ELF-1 (cell line): ENCODE measurements at regions not wholly inside any gene's neighbourhood (a gene's known extent, or its start where the extent isn't known, plus 50 kb on each side); places are given as distances from the start of the nearest gene placed in this dataset.

ENCODE experiments used
- DNase-seq: peaks from one replicate; pipeline ENCODE4 v3.0.0-alpha.2; 2016; ENCODE audit warnings: low read depth, low spot score

- DNase-seq: no peak
Measured at GRCh38 chr10:43790147-43790546, 141.5 kb upstream of the ZNF32 start.

- peak; percentile 38 for DNase-seq
Measured at GRCh38 chr10:43785252-43785651, 136.6 kb upstream of the ZNF32 start.

GRCh38 chr10:43782814-43783213 is 134.1 kb upstream of the ZNF32 start:
- DNase-seq: no peak

GRCh38 chr10:43781480-43782361 is 133.0 kb upstream of the ZNF32 start:
- peak; percentile 43 for DNase-seq

- no peak for DNase-seq
Measured at GRCh38 chr10:43778571-43778970, 129.9 kb upstream of the ZNF32 start.

- DNase-seq: no peak
Measured at GRCh38 chr10:43775384-43775783, 126.7 kb upstream of the ZNF32 start.

GRCh38 chr10:43774234-43774769 is 125.6 kb upstream of the ZNF32 start:
- DNase-seq: no peak

- DNase-seq: no peak
Measured at GRCh38 chr10:43773736-43774135, 125.1 kb upstream of the ZNF32 start.

- DNase-seq: no peak
Measured at GRCh38 chr10:43772171-43772570, 123.5 kb upstream of the ZNF32 start.

- DNase-seq: no peak
Measured at GRCh38 chr10:43771675-43772074, 123.0 kb upstream of the ZNF32 start.

- DNase-seq: no peak
Measured at GRCh38 chr10:43765516-43765915, 116.8 kb upstream of the ZNF32 start.

- no peak for DNase-seq
Measured at GRCh38 chr10:43763846-43764245, 115.2 kb upstream of the ZNF32 start.

GRCh38 chr10:43760514-43760913 is 111.8 kb upstream of the ZNF32 start:
- no peak for DNase-seq

GRCh38 chr10:43759216-43759615 is 110.5 kb upstream of the ZNF32 start:
- DNase-seq: no peak

- DNase-seq: no peak
Measured at GRCh38 chr10:43756341-43756740, 107.7 kb upstream of the ZNF32 start.

- peak; percentile 18 for DNase-seq
Measured at GRCh38 chr10:43754569-43755260, 106.0 kb upstream of the ZNF32 start.

GRCh38 chr10:43753397-43754061 is 104.8 kb upstream of the ZNF32 start:
- no peak for DNase-seq

GRCh38 chr10:43752682-43753081 is 104.0 kb upstream of the ZNF32 start:
- DNase-seq: no peak

GRCh38 chr10:43751646-43752045 is 103.0 kb upstream of the ZNF32 start:
- no peak for DNase-seq

- no peak for DNase-seq
Measured at GRCh38 chr10:43749940-43750552, 101.4 kb upstream of the ZNF32 start.

GRCh38 chr10:43749145-43749576 is 100.5 kb upstream of the ZNF32 start:
- DNase-seq: no peak

- no peak for DNase-seq
Measured at GRCh38 chr10:43748560-43748959, 99.9 kb upstream of the ZNF32 start.
